Body of pancreas (tissue), 4 donors: ENCODE measurements at regions not wholly inside any gene's neighbourhood (a gene's known extent, or its start where the extent isn't known, plus 50 kb on each side); places are given as distances from the start of the nearest gene placed in this dataset.

Experiments used
- ATAC-seq: fragments of 150-250 bp; one replicate; pipeline ENCODE4 v1.9.1; 2016
- DNase-seq, 4 donors: peaks; one replicate each; pipeline ENCODE4 v3.0.0-alpha.2; 2019
- H3K27ac ChIP-seq, 4 donors: fragments of 200-600 bp; sonication (generic); 1 replicate in 3 of 4; 2 replicates in 1 of 4; pipeline versions ENCODE4 v1.5.1 to v1.6.1; 2016 to 2019; ENCODE audit warnings: mild to moderate bottlenecking in 1 of 4, mixed read lengths in 1 of 4, moderate library complexity in 1 of 4
- H3K27me3 ChIP-seq, 2 donors: fragments of 200-600 bp; sonication (generic); one replicate each; pipeline ENCODE4 v1.6.0; 2016; ENCODE audit warnings: mild to moderate bottlenecking in 1 of 2
- H3K36me3 ChIP-seq, 2 donors: fragments of 200-600 bp; sonication (generic); replicated peaks in 1 of 2; 2 replicates each; pipeline ENCODE4 v1.5.1; 2016; ENCODE audit warnings: low read depth in 2 of 2; ENCODE audit not compliant: insufficient read depth in 1 of 2
- H3K4me1 ChIP-seq: fragments of 200-600 bp; sonication (generic); one replicate; pipeline ENCODE4 v1.6.0; 2016
- H3K4me3 ChIP-seq, 2 donors: fragments of 200-600 bp; sonication (generic); 1 replicate in 1 of 2; 2 replicates in 1 of 2; pipeline ENCODE4 v1.5.1; 2016 to 2019
- H3K9me3 ChIP-seq, 3 donors: fragments of 200-600 bp; sonication (generic); 1 replicate in 2 of 3; 2 replicates in 1 of 3; pipeline ENCODE4 v1.5.1; 2016
- POLR2A ChIP-seq, 3 donors: fragments of 450-650 bp; IDR thresholded peaks; one replicate each; pipeline ENCODE4 v1.6.1; 2016; ENCODE audit warnings: antibody characterized with exemption in 3 of 3, mild to moderate bottlenecking in 2 of 3
- WGBS, 2 donors: methylation state at CpG; one replicate each; pipeline ENCODE4 v1.1.5; 2017; 5-methylcytosine and 5-hydroxymethylcytosine counted together
- intact Hi-C: fragments of 100-400 bp; cut with DNase I; formaldehyde crosslinking; loops from one replicate; pipeline ENCODE4 v1.15.1; 2023
- TF ChIP-seq, protein P1 (sequence below), 7 experiments: fragments of 450-650 bp in 4 of 7; fragments of 200-600 bp in 3 of 7; sonication (generic) in 3 of 7; IDR thresholded peaks; one replicate each; pipeline ENCODE4 v1.5.1; 2016 to 2019; ENCODE audit warnings: antibody characterized with exemption in 7 of 7

DNA sequence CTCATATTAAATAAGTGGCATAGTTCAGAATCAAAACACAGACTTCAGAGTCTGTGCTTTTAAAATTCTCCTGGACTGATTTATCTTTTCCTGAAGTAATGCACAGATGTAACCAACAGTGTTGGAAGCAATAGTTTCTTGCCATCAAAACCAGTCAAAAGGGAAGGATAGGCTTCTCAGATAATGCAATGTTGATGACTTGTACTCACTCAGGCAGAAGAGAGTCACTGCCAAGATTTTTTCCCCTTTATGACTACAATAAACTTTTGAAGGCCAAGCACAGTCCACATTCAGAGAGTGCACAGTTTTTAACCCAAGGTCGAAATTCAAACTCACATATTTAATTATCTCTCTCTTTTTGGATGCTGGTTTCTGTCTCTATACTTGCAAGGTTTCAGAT, 305.0 kb upstream of the SGO1 start:
- ATAC-seq (no peak), DNase-seq (no peak)
- no peaks in the 10 kb centered on the region for H3K27me3 ChIP-seq
- H3K27ac ChIP-seq = no peak overlapping the region
- H3K9me3 ChIP-seq = no peaks in the 10 kb centered on the region
- TF ChIP-seq POLR2A (IDR thresholded peaks at IDR 0.05) = no peak
- TF ChIP-seq, protein P1, sequence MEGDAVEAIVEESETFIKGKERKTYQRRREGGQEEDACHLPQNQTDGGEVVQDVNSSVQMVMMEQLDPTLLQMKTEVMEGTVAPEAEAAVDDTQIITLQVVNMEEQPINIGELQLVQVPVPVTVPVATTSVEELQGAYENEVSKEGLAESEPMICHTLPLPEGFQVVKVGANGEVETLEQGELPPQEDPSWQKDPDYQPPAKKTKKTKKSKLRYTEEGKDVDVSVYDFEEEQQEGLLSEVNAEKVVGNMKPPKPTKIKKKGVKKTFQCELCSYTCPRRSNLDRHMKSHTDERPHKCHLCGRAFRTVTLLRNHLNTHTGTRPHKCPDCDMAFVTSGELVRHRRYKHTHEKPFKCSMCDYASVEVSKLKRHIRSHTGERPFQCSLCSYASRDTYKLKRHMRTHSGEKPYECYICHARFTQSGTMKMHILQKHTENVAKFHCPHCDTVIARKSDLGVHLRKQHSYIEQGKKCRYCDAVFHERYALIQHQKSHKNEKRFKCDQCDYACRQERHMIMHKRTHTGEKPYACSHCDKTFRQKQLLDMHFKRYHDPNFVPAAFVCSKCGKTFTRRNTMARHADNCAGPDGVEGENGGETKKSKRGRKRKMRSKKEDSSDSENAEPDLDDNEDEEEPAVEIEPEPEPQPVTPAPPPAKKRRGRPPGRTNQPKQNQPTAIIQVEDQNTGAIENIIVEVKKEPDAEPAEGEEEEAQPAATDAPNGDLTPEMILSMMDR (IDR thresholded peaks at IDR 0.05) = no peak
- no peaks in the 10 kb centered on the region for H3K36me3 ChIP-seq
- 49 to 68% methylated on average over 1 of the region's 1 CpG for whole genome bisulfite sequencing, 2 donors
- H3K4me3 ChIP-seq = no peak overlapping the region
- H3K4me1 ChIP-seq = no peaks in the 10 kb centered on the region
- intact Hi-C loops = no loop called here

DNA sequence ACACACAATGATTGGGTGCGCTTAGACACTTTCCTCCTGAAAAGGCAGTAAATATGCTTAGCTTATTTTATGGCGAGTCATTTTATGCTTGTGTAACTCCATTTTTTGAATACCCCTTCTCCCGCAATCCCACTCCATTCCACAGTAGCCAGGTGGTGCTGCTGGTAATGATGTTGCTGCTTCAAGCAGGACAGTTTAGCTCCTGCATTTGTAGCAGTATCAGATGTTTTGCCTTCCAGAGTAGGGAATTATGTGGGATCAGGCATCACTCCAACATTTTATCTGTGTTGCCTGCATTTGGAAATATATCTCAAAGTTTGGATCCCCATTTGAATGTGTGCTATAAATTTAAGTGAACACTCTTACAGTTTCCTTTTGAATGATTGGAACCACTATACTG, 302.1 kb upstream of the SGO1 start:
- TF ChIP-seq POLR2A (IDR thresholded peaks at IDR 0.05) = no peak
- TF ChIP-seq, protein P1 (IDR thresholded peaks at IDR 0.05) = no peak
- Histone ChIP-seq H3K4me1 (no peaks in the 10 kb centered on the region), H3K36me3 (no peaks in the 10 kb centered on the region), H3K27ac (no peak overlapping the region), H3K27me3 (no peaks in the 10 kb centered on the region), H3K4me3 (no peak overlapping the region), H3K9me3 (peaks cover 0 to 6% (median 0%) of the 10 kb centered on the region in 3 donors)
- intact Hi-C loops = no loop called here
- WGBS, 2 donors = 81 to 89% methylated on average over 3 of the region's 3 CpGs
- DNase-seq (no peak), ATAC-seq (no peak)

DNA sequence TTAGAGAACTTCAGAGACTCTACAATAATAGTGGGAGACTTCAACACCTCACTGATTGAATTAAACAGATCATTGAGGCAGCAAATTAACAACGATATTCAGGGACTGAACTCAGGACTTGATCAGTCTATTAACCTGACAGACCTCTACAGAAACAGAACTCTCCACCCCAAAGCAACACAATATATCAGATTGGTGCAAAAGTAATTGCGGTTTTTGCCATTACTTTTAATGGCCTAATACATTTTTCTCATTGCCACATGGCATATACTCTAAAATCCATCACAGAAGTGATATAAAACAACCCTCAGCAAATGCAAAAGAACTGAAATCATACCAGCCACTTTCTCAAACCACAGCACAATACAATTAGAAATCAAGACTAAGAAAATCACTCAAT, 298.1 kb upstream of the SGO1 start:
- no peaks in the 10 kb centered on the region for H3K36me3 ChIP-seq
- H3K9me3 ChIP-seq = peaks cover 0 to 6% (median 0%) of the 10 kb centered on the region in 3 donors
- TF ChIP-seq POLR2A (IDR thresholded peaks at IDR 0.05) = no peak
- TF ChIP-seq, protein P1 (IDR thresholded peaks at IDR 0.05) = no peak
- H3K27ac ChIP-seq = no peak overlapping the region
- no peaks in the 10 kb centered on the region for H3K27me3 ChIP-seq
- DNase-seq (no peak), ATAC-seq (no peak)
- H3K4me1 ChIP-seq = no peaks in the 10 kb centered on the region
- 65 to 66% methylated on average over 2 of the region's 2 CpGs for WGBS, 2 donors
- intact Hi-C loops = no loop called here
- no peak overlapping the region for H3K4me3 ChIP-seq

DNA sequence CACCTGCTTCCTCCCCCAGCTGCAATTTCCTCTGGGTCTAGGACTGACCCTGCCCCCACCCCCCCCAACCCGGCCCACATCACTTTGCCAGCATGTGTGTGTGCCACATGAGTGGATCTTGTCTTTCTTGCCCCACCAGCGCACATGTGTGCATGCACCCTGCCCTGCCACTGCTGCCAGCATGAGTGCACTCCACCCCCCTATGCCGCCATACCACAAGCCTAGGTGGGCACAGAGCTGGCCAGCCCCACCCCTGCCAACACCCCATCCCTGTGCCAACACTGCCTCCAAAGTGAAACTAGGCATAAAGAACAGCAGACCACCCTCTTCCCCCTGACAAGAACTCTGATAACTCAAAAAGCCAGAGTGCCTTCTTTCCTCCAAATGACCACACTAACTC, 296.3 kb upstream of the SGO1 start:
- 81 to 85% methylated on average over 2 to 3 of the region's 3 CpGs for WGBS, 2 donors
- H3K4me1 ChIP-seq = no peaks in the 10 kb centered on the region
- no peak overlapping the region for H3K4me3 ChIP-seq
- no peaks in the 10 kb centered on the region for H3K27me3 ChIP-seq
- TF ChIP-seq POLR2A (IDR thresholded peaks at IDR 0.05) = no peak
- TF ChIP-seq, protein P1 (IDR thresholded peaks at IDR 0.05) = no peak
- no peak overlapping the region for H3K27ac ChIP-seq
- no peaks in the 10 kb centered on the region for H3K36me3 ChIP-seq
- intact Hi-C loops = no loop called here
- peaks cover 0 to 6% (median 0%) of the 10 kb centered on the region in 3 donors for H3K9me3 ChIP-seq
- DNase-seq (no peak), ATAC-seq (no peak)

DNA sequence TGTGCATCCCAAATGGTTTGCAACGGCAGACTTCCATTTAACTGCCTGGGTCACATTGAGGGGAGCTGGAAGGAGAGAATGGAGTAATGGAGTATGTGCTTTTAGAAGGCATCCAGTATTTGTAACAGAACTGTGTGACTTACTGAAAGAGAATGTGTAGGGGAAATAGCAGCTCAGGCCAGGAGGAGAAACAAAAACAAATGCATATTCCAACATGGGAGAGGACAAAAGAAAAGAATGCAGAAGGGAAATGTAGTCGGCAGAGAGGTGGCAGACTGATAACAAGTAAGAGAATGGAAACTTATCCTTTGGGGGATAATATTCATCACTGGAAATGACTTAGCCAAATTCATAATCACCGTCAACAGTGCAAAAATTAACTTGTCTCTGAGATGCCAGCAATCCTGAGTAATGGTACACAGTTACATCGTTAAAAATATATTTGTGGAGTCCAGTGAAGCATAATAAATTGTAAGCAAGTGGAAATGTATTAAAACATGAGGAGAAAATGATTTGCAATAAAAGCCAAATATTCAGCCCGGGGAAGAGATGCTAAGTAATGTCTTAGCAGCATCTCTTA, 294.9 kb upstream of the SGO1 start:
- Histone ChIP-seq H3K27ac (no peak overlapping the region), H3K4me3 (no peak overlapping the region), H3K36me3 (no peaks in the 10 kb centered on the region), H3K9me3 (peaks cover 0 to 6% (median 0%) of the 10 kb centered on the region in 3 donors), H3K27me3 (no peaks in the 10 kb centered on the region), H3K4me1 (no peaks in the 10 kb centered on the region)
- 56 to 63% methylated on average over 5 of the region's 5 CpGs for WGBS, 2 donors
- intact Hi-C loops = no loop called here
- no peak for ATAC-seq
- TF ChIP-seq POLR2A (IDR thresholded peaks at IDR 0.05) = no peak
- TF ChIP-seq, protein P1 (IDR thresholded peaks at IDR 0.05) = no peak
- no peak for DNase-seq
